ENCODE measurements at regions not wholly inside any gene's neighbourhood (a gene's known extent, or its start where the extent isn't known, plus 50 kb on each side); places are given as distances from the start of the nearest gene placed in this dataset.

GRCh38 chr1:68950036-68950435 is 453.2 kb upstream of the DEPDC1 start:
- in situ Hi-C loops (cut with HindIII; ENCODE audit: low sequenced_read_pairs), result no loop called here

DNA sequence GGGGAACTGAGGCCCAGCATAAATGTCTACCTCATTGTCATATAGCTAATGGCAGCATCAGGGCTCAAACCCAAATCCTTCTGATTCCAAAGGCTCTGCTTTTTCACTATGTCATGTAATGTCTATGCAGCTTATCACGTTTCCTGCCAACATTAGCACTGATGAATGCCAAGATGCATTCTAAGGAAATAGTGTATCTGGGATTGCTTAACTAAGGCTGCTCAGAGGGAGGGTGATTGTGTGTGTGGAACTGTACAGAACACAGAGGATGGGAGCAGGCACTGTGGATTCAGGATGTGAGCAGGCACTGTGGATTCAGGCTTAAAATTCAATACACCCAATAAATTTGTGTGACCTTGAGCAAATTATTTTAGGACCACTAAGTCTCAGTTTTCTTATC is 456.4 kb upstream of the DEPDC1 start:
- in situ Hi-C loops (cut with HindIII; ENCODE audit: low sequenced_read_pairs), result no loop called here

GRCh38 chr1:68954841-68955240 is 458.0 kb upstream of the DEPDC1 start:
- in situ Hi-C loops (cut with HindIII; ENCODE audit: low sequenced_read_pairs), result no loop called here

GRCh38 chr1:68955424-68955823 is 458.5 kb upstream of the DEPDC1 start:
- in situ Hi-C loops (cut with HindIII; ENCODE audit: low sequenced_read_pairs), result no loop called here

GRCh38 chr1:68958958-68959357 is 462.1 kb upstream of the DEPDC1 start:
- in situ Hi-C loops (cut with HindIII; ENCODE audit: low sequenced_read_pairs), result no loop called here

DNA sequence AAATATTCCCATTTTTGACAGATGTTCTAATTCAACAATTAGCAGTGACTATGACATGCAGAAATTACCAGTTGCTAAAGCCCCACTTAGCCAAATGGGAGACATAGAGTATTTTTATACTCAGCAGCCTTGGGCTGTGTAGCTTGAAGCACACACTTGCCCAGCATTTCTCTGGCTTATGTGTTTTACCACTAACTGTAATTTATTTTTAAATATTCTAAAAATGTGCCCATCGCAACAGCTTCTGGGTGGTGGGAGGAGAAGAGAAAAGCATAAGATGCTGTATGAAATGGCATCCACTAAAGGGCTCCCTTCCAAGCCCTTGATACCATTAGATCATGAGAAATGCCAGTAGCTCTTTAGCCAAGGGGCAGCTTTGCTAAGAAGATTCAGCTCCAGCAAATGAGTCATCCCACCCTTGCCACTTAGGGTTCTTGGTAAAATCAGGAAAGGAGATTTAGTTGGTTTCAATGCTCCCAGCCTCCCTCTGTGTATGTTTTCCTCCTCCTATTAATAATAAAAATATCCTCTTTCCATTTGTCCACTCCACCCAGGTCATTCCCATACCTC is 462.7 kb upstream of the DEPDC1 start:
- in situ Hi-C loops (cut with HindIII; ENCODE audit: low sequenced_read_pairs), result no loop called here

DNA sequence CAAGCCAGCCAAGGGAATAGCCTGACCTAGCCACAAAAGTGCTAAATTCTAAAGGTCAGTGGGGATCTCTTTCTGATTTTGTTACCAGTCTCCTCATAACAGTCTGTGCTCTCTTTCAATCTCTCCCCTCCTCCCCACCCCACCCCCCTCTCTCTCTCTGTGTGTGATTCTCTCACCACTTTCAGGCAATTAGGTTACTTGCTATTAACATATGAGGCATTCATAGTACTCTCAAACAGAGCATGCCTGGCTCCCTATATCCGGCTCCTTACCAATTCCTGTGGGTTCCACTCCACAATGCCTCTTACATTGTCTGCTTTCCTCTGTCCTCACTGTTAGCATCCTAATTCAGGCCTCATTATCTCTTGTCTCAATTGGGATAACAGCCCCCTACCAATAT is 464.3 kb upstream of the DEPDC1 start:
- in situ Hi-C loops (cut with HindIII; ENCODE audit: low sequenced_read_pairs), result no loop called here

GRCh38 chr1:68963353-68963752 is 466.5 kb upstream of the DEPDC1 start:
- in situ Hi-C loops (cut with HindIII; ENCODE audit: low sequenced_read_pairs), result no loop called here

GRCh38 chr1:68969441-68969840 is 472.6 kb upstream of the DEPDC1 start:
- in situ Hi-C loops (cut with HindIII; ENCODE audit: low sequenced_read_pairs), result no loop called here

- in situ Hi-C loops (cut with HindIII; ENCODE audit: low sequenced_read_pairs), result no loop called here
Measured at GRCh38 chr1:68970571-68970970, 473.7 kb upstream of the DEPDC1 start.

GRCh38 chr1:68973459-68974244 is 476.8 kb upstream of the DEPDC1 start:
- in situ Hi-C loops (cut with HindIII; ENCODE audit: low sequenced_read_pairs), result no loop called here

DNA sequence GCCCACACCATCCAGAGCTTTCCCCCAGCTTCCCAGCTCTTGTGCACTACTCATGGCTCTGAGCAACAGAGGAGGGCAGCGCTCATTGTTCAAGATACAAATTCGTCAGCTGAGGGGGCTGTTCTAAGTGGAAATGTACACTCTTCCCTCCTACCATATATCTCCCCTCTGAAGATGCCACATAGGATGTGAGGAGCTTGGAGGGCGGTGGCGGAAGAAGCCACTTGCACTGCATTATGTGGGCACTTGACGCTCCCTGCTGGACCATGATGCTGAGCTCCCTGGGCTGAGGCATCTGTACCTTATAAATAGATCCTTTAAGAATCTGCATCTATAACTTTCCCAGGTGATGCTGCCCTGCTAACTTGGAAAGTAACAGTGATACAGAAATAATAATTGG is 477.6 kb upstream of the DEPDC1 start:
- in situ Hi-C loops (cut with HindIII; ENCODE audit: low sequenced_read_pairs), result no loop called here

DNA sequence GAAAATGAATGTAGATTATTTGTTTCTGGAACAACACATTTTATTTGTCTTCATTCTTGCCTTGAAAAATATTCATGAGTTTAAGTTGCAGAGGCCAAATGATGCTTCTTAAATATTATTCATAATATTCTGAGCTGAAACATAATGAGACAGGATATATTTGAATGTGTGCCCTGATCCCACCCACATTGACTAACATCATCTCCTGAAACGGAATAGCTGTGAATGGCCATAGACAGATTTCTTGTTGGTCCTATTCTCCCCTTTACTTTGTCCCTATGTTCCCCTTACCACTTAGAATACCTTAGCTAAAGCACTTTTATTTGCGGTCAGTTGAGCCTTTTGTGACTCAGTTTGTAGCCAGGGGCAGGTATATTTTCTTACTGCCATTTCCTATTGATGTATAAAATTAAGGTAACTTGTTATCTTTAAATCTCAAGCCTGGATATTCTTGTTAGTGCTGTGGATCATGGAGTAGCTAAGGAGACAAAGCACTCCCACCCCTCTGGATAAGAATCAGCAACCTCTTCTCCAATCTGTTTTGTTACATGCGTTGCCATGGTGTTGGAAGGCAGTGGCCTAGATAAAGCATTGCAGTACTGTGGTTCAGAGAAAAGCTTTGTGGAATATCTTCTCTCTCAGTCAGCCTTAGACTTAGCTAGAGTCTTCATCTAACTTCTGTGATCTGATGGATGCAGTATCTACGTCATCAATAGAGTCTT is 478.5 kb upstream of the DEPDC1 start:
- in situ Hi-C loops (cut with HindIII; ENCODE audit: low sequenced_read_pairs), result no loop called here

DNA sequence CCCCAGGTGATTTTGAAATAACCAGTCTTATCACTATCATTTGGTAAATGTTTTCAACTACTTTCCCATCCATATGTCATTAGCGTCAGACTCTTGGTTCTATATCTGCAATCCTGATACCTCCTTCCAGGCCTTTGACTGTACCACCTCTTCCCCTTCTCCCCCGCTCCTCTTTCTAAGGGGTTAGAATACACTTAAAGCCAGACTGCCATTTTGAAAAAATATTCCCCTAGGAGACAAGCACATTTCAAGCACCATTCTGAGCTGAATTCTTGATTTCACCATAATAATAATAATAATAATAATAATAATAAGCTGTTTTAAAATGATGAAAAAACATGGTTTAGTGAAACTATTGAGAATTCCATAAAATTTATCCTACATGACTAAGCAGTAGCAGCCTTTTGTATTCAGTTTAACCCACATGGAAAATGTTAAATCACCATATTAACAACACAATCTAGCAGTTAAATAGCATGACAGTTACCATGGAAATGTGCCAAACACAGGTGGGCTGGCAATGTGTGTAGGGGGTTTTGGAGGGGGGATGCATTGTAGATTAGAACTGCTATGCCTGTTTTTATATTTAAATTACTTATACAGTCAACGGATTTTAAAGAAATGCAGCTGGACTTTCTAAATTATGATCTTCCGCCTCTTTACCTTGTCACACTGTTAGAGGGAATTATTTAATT is 480.2 kb upstream of the DEPDC1 start:
- in situ Hi-C loops (cut with HindIII; ENCODE audit: low sequenced_read_pairs), result no loop called here

DNA sequence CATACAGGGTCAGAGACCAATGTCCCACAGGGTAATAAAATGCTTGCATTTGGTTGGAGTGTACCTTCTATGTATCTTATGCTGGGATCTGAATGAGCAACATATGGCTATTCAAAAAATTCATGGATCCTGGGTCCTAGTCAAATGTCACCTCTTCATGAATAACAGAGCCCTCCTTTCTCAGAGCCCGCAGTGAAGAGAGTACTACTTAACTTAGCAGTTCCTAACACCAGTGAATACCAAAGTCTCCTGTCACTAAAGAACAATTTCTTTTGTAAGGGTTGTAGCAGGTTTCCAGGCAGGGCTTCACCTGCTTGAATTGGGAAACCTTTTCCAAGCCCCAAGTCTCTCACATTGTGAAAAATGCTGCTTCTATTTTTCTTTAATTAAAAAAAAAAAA is 483.0 kb upstream of the DEPDC1 start:
- in situ Hi-C loops (cut with HindIII; ENCODE audit: low sequenced_read_pairs), result no loop called here

DNA sequence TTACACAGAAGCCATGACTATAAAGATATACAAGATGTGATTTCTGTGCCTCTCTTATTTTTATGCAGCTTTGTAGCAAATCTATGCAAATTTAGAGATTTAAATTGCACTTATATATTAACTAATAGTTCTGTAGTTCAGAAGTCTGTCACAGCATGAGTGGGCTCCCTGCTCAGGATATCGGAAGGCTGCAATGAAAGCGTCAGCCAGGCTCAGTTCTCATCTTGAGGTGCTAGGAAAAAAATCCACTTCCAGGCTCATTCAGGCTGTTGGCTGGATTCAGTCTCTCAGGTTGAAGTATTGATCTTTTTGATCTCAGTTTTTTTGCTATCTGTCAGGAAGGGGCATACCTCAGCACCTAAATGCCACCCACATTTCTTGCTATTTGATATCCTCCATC is 487.4 kb upstream of the DEPDC1 start:
- in situ Hi-C loops (cut with HindIII; ENCODE audit: low sequenced_read_pairs), result no loop called here

- in situ Hi-C loops (cut with HindIII; ENCODE audit: low sequenced_read_pairs), result no loop called here
Measured at GRCh38 chr1:68994096-68994495, 497.2 kb upstream of the DEPDC1 start.

GRCh38 chr1:69016468-69016867 is 519.6 kb upstream of the DEPDC1 start:
- in situ Hi-C loops (cut with HindIII; ENCODE audit: low sequenced_read_pairs), result no loop called here

- in situ Hi-C loops (cut with HindIII; ENCODE audit: low sequenced_read_pairs), result no loop called here
Measured at GRCh38 chr1:69029649-69030048, 532.8 kb upstream of the DEPDC1 start.

DNA sequence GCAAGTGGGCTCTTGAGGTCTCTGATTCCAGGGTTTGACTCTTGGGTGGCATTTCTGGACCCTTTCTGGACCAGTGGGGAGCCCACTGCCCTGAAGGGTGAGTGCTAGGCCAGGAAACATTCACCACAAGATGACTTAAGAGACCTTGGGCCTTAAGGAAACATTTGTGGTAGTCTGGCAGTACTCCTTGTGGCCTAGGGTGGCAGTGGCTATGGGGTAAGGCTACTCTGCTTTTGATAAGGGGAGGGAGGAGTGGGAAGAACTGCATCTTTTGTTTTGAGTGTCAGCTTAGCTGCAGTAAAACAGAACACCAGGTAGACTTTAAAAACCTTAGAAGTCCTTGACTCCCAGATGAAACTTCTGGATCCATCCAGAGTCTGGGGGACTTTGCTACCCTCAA is 529.3 kb upstream of the LRRC7 start:
- in situ Hi-C loops (cut with HindIII; ENCODE audit: low sequenced_read_pairs), result no loop called here

GRCh38 chr1:69045572-69045971 is 522.1 kb upstream of the LRRC7 start:
- in situ Hi-C loops (cut with HindIII; ENCODE audit: low sequenced_read_pairs), result no loop called here

- in situ Hi-C loops (cut with HindIII; ENCODE audit: low sequenced_read_pairs), result no loop called here
Measured at GRCh38 chr1:69055194-69055593, 512.5 kb upstream of the LRRC7 start.
